Thoracic aorta (tissue), 2 donors: ENCODE measurements at regions not wholly inside any gene's neighbourhood (a gene's known extent, or its start where the extent isn't known, plus 50 kb on each side); places are given as distances from the start of the nearest gene placed in this dataset.
"Not testable (repeated sequence)": the region's sequence is repeated elsewhere in the genome, so short reads cannot be mapped to it uniquely, and the experiment has no call there.

ENCODE experiments used
- ATAC-seq: fragments of 150-250 bp; one replicate; pipeline ENCODE4 v1.8.0; 2017; ENCODE audit warnings: low read depth; ENCODE audit not compliant: insufficient number of reproducible peaks, low FRiP score
- DNase-seq: peaks from one replicate; pipeline ENCODE4 v3.0.0-alpha.2; 2020; ENCODE audit warnings: low spot score
- H3K27ac ChIP-seq, 2 donors: fragments of 200-600 bp; sonication (generic); 1 replicate in 1 of 2; 2 replicates in 1 of 2; pipeline ENCODE4 v1.5.1; 2016; ENCODE audit warnings: mild to moderate bottlenecking in 2 of 2, moderate library complexity in 2 of 2
- H3K27me3 ChIP-seq: fragments of 200-600 bp; sonication (generic); replicated peaks from 2 replicates; pipeline ENCODE4 v1.6.0; 2016; ENCODE audit warnings: mild to moderate bottlenecking; ENCODE audit not compliant: insufficient read depth
- H3K36me3 ChIP-seq: fragments of 200-600 bp; sonication (generic); one replicate; pipeline ENCODE4 v1.5.1; 2016
- H3K4me1 ChIP-seq, 2 donors: fragments of 200-600 bp; sonication (generic); 1 replicate in 1 of 2; 2 replicates in 1 of 2; pipeline versions ENCODE4 v1.5.1 to v1.6.0; 2016; ENCODE audit warnings: low read depth in 2 of 2, mild to moderate bottlenecking in 1 of 2; ENCODE audit not compliant: control insufficient read depth in 1 of 2
- H3K4me3 ChIP-seq: fragments of 200-600 bp; sonication (generic); 2 replicates; pipeline ENCODE4 v1.5.1; 2016; ENCODE audit warnings: mild to moderate bottlenecking
- H3K9me3 ChIP-seq: fragments of 200-600 bp; sonication (generic); 2 replicates; pipeline ENCODE4 v1.5.1; 2016
- TF ChIP-seq, protein P1 (sequence below): fragments of 200-600 bp; sonication (generic); IDR thresholded peaks from one replicate; pipeline ENCODE4 v1.5.1; 2019; ENCODE audit warnings: antibody characterized with exemption

- TF ChIP-seq, protein P1, sequence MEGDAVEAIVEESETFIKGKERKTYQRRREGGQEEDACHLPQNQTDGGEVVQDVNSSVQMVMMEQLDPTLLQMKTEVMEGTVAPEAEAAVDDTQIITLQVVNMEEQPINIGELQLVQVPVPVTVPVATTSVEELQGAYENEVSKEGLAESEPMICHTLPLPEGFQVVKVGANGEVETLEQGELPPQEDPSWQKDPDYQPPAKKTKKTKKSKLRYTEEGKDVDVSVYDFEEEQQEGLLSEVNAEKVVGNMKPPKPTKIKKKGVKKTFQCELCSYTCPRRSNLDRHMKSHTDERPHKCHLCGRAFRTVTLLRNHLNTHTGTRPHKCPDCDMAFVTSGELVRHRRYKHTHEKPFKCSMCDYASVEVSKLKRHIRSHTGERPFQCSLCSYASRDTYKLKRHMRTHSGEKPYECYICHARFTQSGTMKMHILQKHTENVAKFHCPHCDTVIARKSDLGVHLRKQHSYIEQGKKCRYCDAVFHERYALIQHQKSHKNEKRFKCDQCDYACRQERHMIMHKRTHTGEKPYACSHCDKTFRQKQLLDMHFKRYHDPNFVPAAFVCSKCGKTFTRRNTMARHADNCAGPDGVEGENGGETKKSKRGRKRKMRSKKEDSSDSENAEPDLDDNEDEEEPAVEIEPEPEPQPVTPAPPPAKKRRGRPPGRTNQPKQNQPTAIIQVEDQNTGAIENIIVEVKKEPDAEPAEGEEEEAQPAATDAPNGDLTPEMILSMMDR, result no peak
These were observed 75.0 kb upstream of the FST start for GRCh38 chr5:53405396-53405795.

GRCh38 chr5:53406630-53407316, 73.7 kb upstream of the FST start:
- no peaks in the 10 kb centered on the region for H3K27me3 ChIP-seq
- TF ChIP-seq, protein P1, result no peak
- DNase-seq (no peak), ATAC-seq (no peak)
- no peaks in the 10 kb centered on the region for H3K4me1 ChIP-seq
- H3K9me3 ChIP-seq, result no peaks in the 10 kb centered on the region
- no peaks in the 10 kb centered on the region for H3K36me3 ChIP-seq
- no peak overlapping the region for H3K27ac ChIP-seq
- no peak overlapping the region for H3K4me3 ChIP-seq

More at GRCh38 chr5:53405396-53405795, 75.0 kb upstream of the FST start:
- ATAC-seq (no peak), DNase-seq (no peak)
- no peaks in the 10 kb centered on the region for H3K9me3 ChIP-seq
- H3K27ac ChIP-seq, result no peak overlapping the region
- no peaks in the 10 kb centered on the region for H3K36me3 ChIP-seq
- no peaks in the 10 kb centered on the region for H3K4me1 ChIP-seq
- no peaks in the 10 kb centered on the region for H3K27me3 ChIP-seq
- no peak overlapping the region for H3K4me3 ChIP-seq

- no peaks in the 10 kb centered on the region for H3K36me3 ChIP-seq
- H3K9me3 ChIP-seq, result no peaks in the 10 kb centered on the region
- H3K27ac ChIP-seq, result no peak overlapping the region
- H3K27me3 ChIP-seq, result no peaks in the 10 kb centered on the region
- ATAC-seq, result no peak
- TF ChIP-seq, protein P1, result no peak
- H3K4me1 ChIP-seq, result no peaks in the 10 kb centered on the region
- DNase-seq, result no peak
- H3K4me3 ChIP-seq, result no peak overlapping the region
These were observed 73.1 kb upstream of the FST start for GRCh38 chr5:53407373-53407772.

- Histone ChIP-seq H3K4me3 (no peak overlapping the region), H3K36me3 (no peaks in the 10 kb centered on the region), H3K9me3 (no peaks in the 10 kb centered on the region), H3K27ac (no peak overlapping the region), H3K4me1 (no peaks in the 10 kb centered on the region), H3K27me3 (no peaks in the 10 kb centered on the region)
- TF ChIP-seq, protein P1, result no peak
- ATAC-seq (no peak), DNase-seq (no peak)
These were observed 69.0 kb upstream of the FST start for GRCh38 chr5:53411388-53411787.

DNA sequence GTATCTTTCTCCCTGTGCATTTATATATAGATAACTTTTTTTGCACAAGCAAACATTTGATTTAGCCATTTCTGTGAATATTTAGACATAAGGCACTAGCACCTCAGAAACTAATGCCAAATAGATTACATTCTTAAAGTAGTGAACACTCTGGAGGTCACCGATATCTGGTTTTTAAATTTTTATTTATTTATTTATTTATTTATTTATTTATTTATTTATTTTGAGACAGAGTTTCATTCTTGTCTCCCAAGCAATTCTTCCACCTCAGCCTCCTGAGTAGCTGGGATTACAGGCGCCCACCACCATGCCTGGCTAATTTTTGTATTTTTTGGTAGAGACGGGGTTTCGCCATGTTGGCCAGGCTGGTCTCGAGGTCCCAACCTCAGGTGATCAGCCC, 67.9 kb upstream of the FST start:
- not testable (repeated sequence) for DNase-seq, H3K4me3 ChIP-seq, H3K9me3 ChIP-seq, H3K4me1 ChIP-seq, H3K27me3 ChIP-seq, H3K27ac ChIP-seq, H3K36me3 ChIP-seq, ATAC-seq
